Stomach (tissue), 8 donors: ENCODE measurements at regions not wholly inside any gene's neighbourhood (a gene's known extent, or its start where the extent isn't known, plus 50 kb on each side); places are given as distances from the start of the nearest gene placed in this dataset.
"Not testable (repeated sequence)": the region's sequence is repeated elsewhere in the genome, so short reads cannot be mapped to it uniquely, and the experiment has no call there.

ENCODE experiments used
- DNase-seq, 2 donors: peaks; one replicate each; pipeline versions ENCODE4 v3.0.0 to v3.0.0-alpha.2; 2013 to 2019
- H3K27ac ChIP-seq, 5 donors: fragments of 200-600 bp in 4 of 5; sonication (generic) in 4 of 5; one replicate each; pipeline ENCODE4 v1.5.1; 2013 to 2019; ENCODE audit warnings: mild to moderate bottlenecking in 1 of 5, moderate library complexity in 1 of 5
- H3K27me3 ChIP-seq, 3 donors: fragments of 200-600 bp; sonication (generic); one replicate each; pipeline ENCODE4 v1.5.1; 2017 to 2019; ENCODE audit warnings: mixed run types in 1 of 3
- H3K36me3 ChIP-seq, 4 donors: fragments of 200-600 bp; sonication (generic); 1 replicate in 3 of 4; 2 replicates in 1 of 4; pipeline ENCODE4 v1.5.1; 2016 to 2019
- H3K4me1 ChIP-seq, 4 donors: fragments of 200-600 bp; sonication (generic); one replicate each; pipeline ENCODE4 v1.5.1; 2016 to 2019
- H3K4me3 ChIP-seq, 4 donors: fragments of 200-600 bp; sonication (generic) in 3 of 4; one replicate each; pipeline ENCODE4 v1.5.1; 2016 to 2019; ENCODE audit warnings: mild to moderate bottlenecking in 1 of 4
- H3K9me3 ChIP-seq, 4 donors: fragments of 200-600 bp; sonication (generic); one replicate each; pipeline ENCODE4 v1.5.1; 2016 to 2019
- EP300 ChIP-seq: sonication (generic); formaldehyde crosslinking; IDR thresholded peaks from one replicate; pipeline ENCODE4 v1.6.1; 2017; ENCODE audit warnings: antibody characterized with exemption
- POLR2A ChIP-seq, 4 donors: fragments of 450-650 bp; IDR thresholded peaks; one replicate each; pipeline ENCODE4 v1.6.1; 2016; ENCODE audit warnings: antibody characterized with exemption in 4 of 4, control low read depth in 2 of 4, mild to moderate bottlenecking in 1 of 4, moderate library complexity in 1 of 4
- POLR2AphosphoS5 ChIP-seq, 3 donors: sonication (generic); formaldehyde crosslinking; IDR thresholded peaks; one replicate each; pipeline ENCODE4 v1.6.1; 2016; ENCODE audit warnings: antibody characterized with exemption in 3 of 3
- WGBS, 5 donors: extraction: QIAGEN DNeasy Blood & Tissue Kit in 3 of 5; methylation state at CpG; one replicate each; pipeline versions ENCODE4 v1.1.5 to v1.1.7; 2013 to 2018; 5-methylcytosine and 5-hydroxymethylcytosine counted together
- intact Hi-C: fragments of 100-400 bp; cut with DNase I; formaldehyde crosslinking; loops from one replicate; pipeline ENCODE4 v1.15.1; 2023; ENCODE audit warnings: low total_unique reads
- TF ChIP-seq, protein P1 (sequence below), 7 experiments: fragments of 450-650 bp in 4 of 7; fragments of 200-600 bp in 3 of 7; sonication (generic) in 3 of 7; IDR thresholded peaks; one replicate each; pipeline ENCODE4 v1.5.1; 2016 to 2019; ENCODE audit warnings: antibody characterized with exemption in 7 of 7, control low read depth in 2 of 7, mild to moderate bottlenecking in 1 of 7
- donor health status: healthy with polysubstance abuse.
- donor health status: Bipolar disorder and iron deficiency.
- donor health status: healthy.

DNA sequence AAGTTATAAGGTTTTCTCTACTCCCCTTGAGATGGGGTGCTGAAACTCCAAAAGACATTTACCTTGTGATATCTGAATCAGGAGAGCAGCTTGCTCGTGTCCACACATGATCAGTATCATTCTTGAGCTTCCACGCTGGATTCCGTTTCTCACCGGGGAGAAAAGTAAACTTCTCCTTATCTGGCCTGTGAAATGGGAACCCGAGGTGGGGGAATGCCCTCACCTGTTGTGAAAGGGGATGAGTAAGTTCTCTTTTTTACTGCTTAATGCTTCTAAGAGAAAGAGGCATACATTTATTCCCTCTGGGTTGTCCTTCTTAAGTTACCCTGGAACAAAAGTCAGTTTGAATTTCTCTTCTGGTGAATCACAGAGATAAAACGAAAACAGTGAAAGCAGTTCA, 440.5 kb upstream of the ADAMTS9 start:
- peaks cover 0 to 7% (median 0%) of the 10 kb centered on the region in 4 donors for H3K4me1 ChIP-seq
- WGBS, 5 donors, result 41 to 55% (median 52%) methylated on average over 6 of the region's 6 CpGs
- DNase-seq, result no peak
- no peak overlapping the region for H3K27ac ChIP-seq
- H3K4me3 ChIP-seq, result no peak overlapping the region
- TF ChIP-seq POLR2A (IDR thresholded peaks at IDR 0.05) (no peak), POLR2AphosphoS5 (IDR thresholded peaks at IDR 0.05) (no peak), EP300 (no peak)
- TF ChIP-seq, protein P1, sequence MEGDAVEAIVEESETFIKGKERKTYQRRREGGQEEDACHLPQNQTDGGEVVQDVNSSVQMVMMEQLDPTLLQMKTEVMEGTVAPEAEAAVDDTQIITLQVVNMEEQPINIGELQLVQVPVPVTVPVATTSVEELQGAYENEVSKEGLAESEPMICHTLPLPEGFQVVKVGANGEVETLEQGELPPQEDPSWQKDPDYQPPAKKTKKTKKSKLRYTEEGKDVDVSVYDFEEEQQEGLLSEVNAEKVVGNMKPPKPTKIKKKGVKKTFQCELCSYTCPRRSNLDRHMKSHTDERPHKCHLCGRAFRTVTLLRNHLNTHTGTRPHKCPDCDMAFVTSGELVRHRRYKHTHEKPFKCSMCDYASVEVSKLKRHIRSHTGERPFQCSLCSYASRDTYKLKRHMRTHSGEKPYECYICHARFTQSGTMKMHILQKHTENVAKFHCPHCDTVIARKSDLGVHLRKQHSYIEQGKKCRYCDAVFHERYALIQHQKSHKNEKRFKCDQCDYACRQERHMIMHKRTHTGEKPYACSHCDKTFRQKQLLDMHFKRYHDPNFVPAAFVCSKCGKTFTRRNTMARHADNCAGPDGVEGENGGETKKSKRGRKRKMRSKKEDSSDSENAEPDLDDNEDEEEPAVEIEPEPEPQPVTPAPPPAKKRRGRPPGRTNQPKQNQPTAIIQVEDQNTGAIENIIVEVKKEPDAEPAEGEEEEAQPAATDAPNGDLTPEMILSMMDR (IDR thresholded peaks at IDR 0.05), result no peak
- H3K27me3 ChIP-seq, result no peaks in the 10 kb centered on the region
- H3K36me3 ChIP-seq, result no peaks in the 10 kb centered on the region
- H3K9me3 ChIP-seq, result no peaks in the 10 kb centered on the region
- intact Hi-C loops, result no loop called here

DNA sequence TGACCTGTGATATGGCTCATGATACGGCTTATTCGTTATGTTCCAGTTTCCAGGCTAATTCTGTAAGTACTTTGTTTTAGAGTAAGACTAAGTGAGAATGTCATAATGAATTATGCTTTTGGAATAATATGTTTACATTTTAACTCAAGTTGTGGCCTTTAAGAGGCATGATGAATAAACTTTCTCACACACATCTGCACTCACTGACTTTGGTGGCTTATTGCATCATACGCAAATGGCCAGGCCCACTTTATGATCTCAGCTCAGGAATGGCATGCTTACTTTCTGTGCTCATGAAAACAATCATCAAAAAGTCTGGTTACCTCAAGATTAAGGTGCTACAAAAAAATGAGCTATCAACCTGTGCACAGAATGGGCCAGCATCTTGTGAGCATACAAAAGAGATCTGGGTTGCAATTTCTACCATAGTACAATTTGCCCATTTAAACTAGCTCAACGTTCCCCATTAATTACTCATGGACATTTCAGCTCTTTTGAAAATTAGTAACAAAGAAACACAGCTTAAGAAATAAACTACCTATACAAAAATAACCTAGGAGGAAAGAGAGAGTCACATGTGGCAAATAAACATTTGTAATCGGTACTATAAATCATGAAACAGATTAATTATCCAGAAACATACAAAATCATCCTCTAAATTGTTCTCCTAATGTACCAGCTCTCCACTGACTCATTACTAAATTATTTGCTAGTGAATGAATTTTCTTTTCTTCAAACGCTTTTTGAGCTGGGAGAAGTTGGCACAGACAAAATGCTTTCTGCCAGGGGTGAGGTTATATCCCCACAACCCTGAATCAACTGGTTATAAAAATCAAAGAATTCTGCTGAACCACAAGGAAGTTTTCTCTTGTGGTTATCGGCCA, 439.0 kb upstream of the ADAMTS9 start:
- Histone ChIP-seq H3K36me3 (no peaks in the 10 kb centered on the region), H3K27ac (no peak overlapping the region), H3K4me3 (no peak overlapping the region), H3K27me3 (no peaks in the 10 kb centered on the region), H3K9me3 (no peaks in the 10 kb centered on the region), H3K4me1 (peaks cover 0 to 7% (median 0%) of the 10 kb centered on the region in 4 donors)
- peak in 1 of 2 donors; percentile 20 for DNase-seq
- 60 to 75% (median 71%) methylated on average over 7 of the region's 7 CpGs for WGBS, 5 donors
- intact Hi-C loops, result no loop called here
- TF ChIP-seq POLR2AphosphoS5 (IDR thresholded peaks at IDR 0.05) (peak in 2 of 3 donors; percentile 38 to 43), EP300 (no peak), POLR2A (IDR thresholded peaks at IDR 0.05) (no peak)
- TF ChIP-seq, protein P1 (IDR thresholded peaks at IDR 0.05), result no peak

DNA sequence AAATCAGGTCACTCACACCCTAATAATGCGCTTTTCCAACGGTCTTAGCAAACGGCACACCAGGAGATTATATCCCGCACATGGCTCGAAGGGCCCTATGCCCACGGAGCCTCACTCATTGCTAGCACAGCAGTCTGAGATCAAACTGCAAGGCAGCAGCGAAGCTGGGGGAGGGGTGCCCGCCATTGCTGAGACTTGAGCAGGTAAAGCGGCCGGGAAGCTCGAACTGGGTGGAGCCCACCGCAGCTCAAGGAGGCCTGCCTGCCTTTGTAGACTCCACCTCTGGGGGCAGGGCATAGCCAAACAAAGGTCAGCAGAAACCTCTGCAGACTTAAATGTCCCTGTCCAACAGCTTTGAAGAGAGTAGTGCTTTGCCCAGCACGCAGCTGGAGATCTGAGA, 432.4 kb upstream of the ADAMTS9 start:
- H3K4me3 ChIP-seq, H3K27ac ChIP-seq, H3K36me3 ChIP-seq, H3K4me1 ChIP-seq, DNase-seq, H3K27me3 ChIP-seq, intact Hi-C loops: not testable (repeated sequence)
- 95 to 98% (median 97%) methylated on average over 11 to 13 of the region's 13 CpGs for WGBS, 5 donors
- H3K9me3 ChIP-seq, result peaks cover 0 to 13% (median 12%) of the 10 kb centered on the region in 4 donors

GRCh38 chr3:65118912-65119499, 431.2 kb upstream of the ADAMTS9 start:
- no peak for TF ChIP-seq EP300
- DNase-seq, result no peak
- no peaks in the 10 kb centered on the region for H3K27me3 ChIP-seq
- intact Hi-C loops, result no loop called here
- peaks cover 0 to 13% (median 12%) of the 10 kb centered on the region in 4 donors for H3K9me3 ChIP-seq
- H3K27ac ChIP-seq, result no peak overlapping the region
- H3K36me3 ChIP-seq, result no peaks in the 10 kb centered on the region
- no peak overlapping the region for H3K4me3 ChIP-seq
- no peaks in the 10 kb centered on the region for H3K4me1 ChIP-seq
- 89 to 94% (median 93%) methylated on average over 5 of the region's 5 CpGs for WGBS, 5 donors

- Histone ChIP-seq H3K36me3 (no peaks in the 10 kb centered on the region), H3K27ac (no peak overlapping the region), H3K4me1 (no peaks in the 10 kb centered on the region), H3K27me3 (no peaks in the 10 kb centered on the region), H3K4me3 (no peak overlapping the region), H3K9me3 (no peaks in the 10 kb centered on the region)
- intact Hi-C loops, result no loop called here
- DNase-seq, result no peak
- TF ChIP-seq EP300 (no peak), POLR2A (IDR thresholded peaks at IDR 0.05) (no peak), POLR2AphosphoS5 (IDR thresholded peaks at IDR 0.05) (no peak)
- TF ChIP-seq, protein P1 (IDR thresholded peaks at IDR 0.05), result no peak
Measured at GRCh38 chr3:65114041-65114440, 426.2 kb upstream of the ADAMTS9 start.
